SJCRH30 (cell line): ENCODE measurements at regions not wholly inside any gene's neighbourhood (a gene's known extent, or its start where the extent isn't known, plus 50 kb on each side); places are given as distances from the start of the nearest gene placed in this dataset.
"Not testable (repeated sequence)": the region's sequence is repeated elsewhere in the genome, so short reads cannot be mapped to it uniquely, and the experiment has no call there.

ENCODE experiments used
- DNase-seq, 2 experiments: peaks; one replicate each; pipeline ENCODE4 v3.0.0-alpha.2; 2015 to 2020
- H3K27ac ChIP-seq: fragments of 250-450 bp; sonication (Bioruptor Pico); 2 replicates; pipeline ENCODE4 v1.5.1; 2020; ENCODE audit warnings: mild to moderate bottlenecking, moderate library complexity
- H3K27me3 ChIP-seq: fragments of 250-450 bp; sonication (Bioruptor Pico); 2 replicates; pipeline ENCODE4 v1.5.1; 2020; ENCODE audit warnings: mild to moderate bottlenecking, moderate library complexity
- H3K36me3 ChIP-seq: fragments of 250-450 bp; sonication (Bioruptor Pico); 2 replicates; pipeline ENCODE4 v1.5.1; 2020; ENCODE audit warnings: mild to moderate bottlenecking, moderate library complexity
- H3K4me1 ChIP-seq: fragments of 250-450 bp; sonication (Bioruptor Pico); 2 replicates; pipeline ENCODE4 v1.5.1; 2020; ENCODE audit warnings: mild to moderate bottlenecking, moderate library complexity
- H3K4me3 ChIP-seq: fragments of 250-450 bp; sonication (Bioruptor Pico); 2 replicates; pipeline ENCODE4 v1.5.1; 2020; ENCODE audit warnings: mild to moderate bottlenecking, moderate library complexity
- H3K9me3 ChIP-seq: fragments of 250-450 bp; sonication (Bioruptor Pico); replicated peaks from 2 replicates; pipeline ENCODE4 v1.5.1; 2020; ENCODE audit warnings: mild to moderate bottlenecking, moderate library complexity

- H3K4me3 ChIP-seq, H3K36me3 ChIP-seq, H3K27ac ChIP-seq, DNase-seq, H3K4me1 ChIP-seq, H3K9me3 ChIP-seq, H3K27me3 ChIP-seq: not testable (repeated sequence)
Measured at GRCh38 chr13:52324831-52325230, 81.1 kb downstream of the THSD1 start.

DNA sequence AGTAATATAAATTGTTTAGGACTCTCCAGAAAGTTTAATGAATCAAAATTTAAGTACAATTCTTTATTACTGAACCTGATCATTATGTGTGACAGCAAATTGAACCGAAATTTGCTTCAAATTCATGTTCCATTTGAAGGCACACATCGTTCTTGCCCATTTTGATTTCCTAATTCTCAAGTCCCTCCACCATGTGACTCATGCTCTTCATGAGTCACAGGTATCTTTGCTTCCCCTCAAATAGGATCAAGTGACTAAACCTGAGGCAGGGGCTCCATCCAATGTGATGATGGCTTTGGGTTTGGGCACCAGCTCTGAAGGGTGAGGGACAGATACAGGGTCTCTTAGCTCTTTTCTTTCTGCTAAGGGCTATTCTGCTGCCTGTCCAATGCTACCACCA lies 86.1 kb downstream of the THSD1 start:
- H3K4me3 ChIP-seq: no peak overlapping the region
- no peaks in the 10 kb centered on the region for H3K9me3 ChIP-seq
- H3K36me3 ChIP-seq: no peaks in the 10 kb centered on the region
- no peak for DNase-seq
- H3K27ac ChIP-seq: no peak overlapping the region
- H3K4me1 ChIP-seq: peaks cover 3% of the 10 kb centered on the region; the same call in 1 of the 2 replicates
- no peaks in the 10 kb centered on the region for H3K27me3 ChIP-seq

- H3K27me3 ChIP-seq, H3K4me3 ChIP-seq, DNase-seq, H3K36me3 ChIP-seq, H3K27ac ChIP-seq, H3K9me3 ChIP-seq, H3K4me1 ChIP-seq: not testable (repeated sequence)
Measured at GRCh38 chr13:52309833-52310232, 96.1 kb downstream of the THSD1 start.

- not testable (repeated sequence) for H3K36me3 ChIP-seq, DNase-seq, H3K4me3 ChIP-seq, H3K9me3 ChIP-seq, H3K27ac ChIP-seq, H3K27me3 ChIP-seq, H3K4me1 ChIP-seq
Measured at GRCh38 chr13:52306336-52306735, 99.6 kb downstream of the THSD1 start.

GRCh38 chr13:52303098-52303497 lies 102.9 kb downstream of the THSD1 start:
- H3K4me3 ChIP-seq, DNase-seq, H3K4me1 ChIP-seq, H3K27me3 ChIP-seq, H3K9me3 ChIP-seq, H3K27ac ChIP-seq, H3K36me3 ChIP-seq: not testable (repeated sequence)

DNA sequence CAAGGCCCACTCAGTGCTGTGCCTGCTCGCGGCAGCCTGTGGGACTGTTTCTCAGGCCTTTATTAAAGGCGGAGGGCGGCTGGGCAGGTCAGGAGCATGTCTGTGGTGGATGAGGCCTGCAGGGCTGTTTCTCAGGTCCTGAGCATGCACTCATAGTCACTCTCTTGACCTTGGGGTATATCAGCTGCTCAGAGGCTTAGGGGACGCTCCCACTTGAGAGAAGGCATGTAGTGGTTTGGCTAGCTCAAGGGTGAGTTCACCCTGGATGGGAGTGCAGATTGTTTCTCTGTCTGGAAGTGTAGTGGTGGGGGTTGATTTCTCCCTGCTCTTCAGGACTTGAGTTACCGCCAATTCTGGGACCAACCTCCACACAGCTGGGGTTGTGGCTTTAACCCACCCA lies 103.3 kb downstream of the THSD1 start:
- H3K36me3 ChIP-seq, H3K27me3 ChIP-seq, H3K4me3 ChIP-seq, H3K27ac ChIP-seq, H3K4me1 ChIP-seq, H3K9me3 ChIP-seq: not testable (repeated sequence)
- peak in 1 of 2 experiments; percentile 33 for DNase-seq

- H3K4me1 ChIP-seq, H3K9me3 ChIP-seq, H3K27me3 ChIP-seq, H3K4me3 ChIP-seq, H3K36me3 ChIP-seq: not testable (repeated sequence)
- DNase-seq: peak; percentile 74 to 87
- peak overlapping the region; percentile 78 for H3K27ac ChIP-seq
Measured at GRCh38 chr13:52301810-52302400, 104.1 kb downstream of the THSD1 start.

DNA sequence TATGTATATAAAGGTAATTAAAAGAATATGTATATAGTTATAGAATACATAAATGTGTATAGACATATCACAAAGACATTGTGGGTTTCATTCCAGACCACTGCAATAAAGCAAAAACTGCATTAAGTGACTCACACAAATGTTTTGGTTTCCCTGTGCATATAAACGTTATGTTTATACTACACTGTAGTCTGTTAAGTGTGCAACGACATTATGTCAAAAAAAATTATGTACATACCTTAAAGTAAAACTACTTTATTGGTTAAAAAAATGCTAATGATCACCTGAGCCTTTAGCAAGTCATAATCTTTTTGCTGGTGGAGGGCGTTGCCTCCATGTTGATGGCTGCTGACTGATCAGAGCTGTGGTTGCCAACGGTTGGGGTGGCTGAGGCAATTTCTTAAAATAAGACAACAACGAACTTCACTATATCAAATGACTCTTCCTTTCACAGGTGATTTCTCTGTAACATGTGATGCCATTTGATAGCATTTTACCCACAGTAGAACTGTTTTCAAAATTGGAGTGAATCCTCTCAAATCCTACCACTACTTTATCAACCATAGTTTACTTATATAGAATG lies 107.8 kb downstream of the THSD1 start:
- H3K9me3 ChIP-seq, H3K4me3 ChIP-seq, H3K4me1 ChIP-seq, H3K36me3 ChIP-seq, H3K27me3 ChIP-seq, H3K27ac ChIP-seq, DNase-seq: not testable (repeated sequence)

- not testable (repeated sequence) for H3K9me3 ChIP-seq, DNase-seq, H3K36me3 ChIP-seq, H3K4me1 ChIP-seq, H3K4me3 ChIP-seq, H3K27ac ChIP-seq, H3K27me3 ChIP-seq
Measured at GRCh38 chr13:52288891-52289290, 117.1 kb downstream of the THSD1 start.

GRCh38 chr13:52281387-52281786 lies 122.0 kb upstream of the NEK3 start:
- not testable (repeated sequence) for H3K27ac ChIP-seq, DNase-seq

DNA sequence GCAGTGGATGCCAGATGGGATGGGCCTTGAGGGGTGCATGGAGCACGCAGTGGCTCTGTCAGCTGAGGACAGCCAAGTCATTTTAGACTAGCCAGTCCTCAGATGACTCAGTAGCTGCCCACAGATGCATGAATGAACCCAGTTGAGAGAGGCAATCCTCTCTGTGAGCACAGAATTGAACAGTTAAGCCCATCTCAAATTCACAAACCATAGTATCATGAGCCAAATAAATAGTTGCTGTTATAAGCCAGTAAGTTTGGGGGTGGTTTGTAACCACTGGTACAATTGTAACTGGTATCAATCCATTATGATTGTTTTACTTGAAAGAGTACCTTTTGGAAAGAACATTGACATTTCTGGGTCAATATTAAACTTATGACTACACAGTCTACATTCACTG lies 120.0 kb upstream of the NEK3 start:
- H3K27me3 ChIP-seq, DNase-seq, H3K36me3 ChIP-seq, H3K9me3 ChIP-seq, H3K4me1 ChIP-seq, H3K27ac ChIP-seq, H3K4me3 ChIP-seq: not testable (repeated sequence)

More at GRCh38 chr13:52281387-52281786, 122.0 kb upstream of the NEK3 start:
- H3K9me3 ChIP-seq, H3K4me1 ChIP-seq, H3K36me3 ChIP-seq, H3K27me3 ChIP-seq, H3K4me3 ChIP-seq: not testable (repeated sequence)

- not testable (repeated sequence) for H3K4me1 ChIP-seq, H3K27ac ChIP-seq, DNase-seq, H3K27me3 ChIP-seq, H3K36me3 ChIP-seq, H3K4me3 ChIP-seq, H3K9me3 ChIP-seq
Measured at GRCh38 chr13:52254299-52254698, 94.9 kb upstream of the NEK3 start.

GRCh38 chr13:52240752-52241151 lies 81.4 kb upstream of the NEK3 start:
- H3K9me3 ChIP-seq, H3K4me1 ChIP-seq, H3K36me3 ChIP-seq, H3K27ac ChIP-seq, DNase-seq, H3K4me3 ChIP-seq, H3K27me3 ChIP-seq: not testable (repeated sequence)

DNA sequence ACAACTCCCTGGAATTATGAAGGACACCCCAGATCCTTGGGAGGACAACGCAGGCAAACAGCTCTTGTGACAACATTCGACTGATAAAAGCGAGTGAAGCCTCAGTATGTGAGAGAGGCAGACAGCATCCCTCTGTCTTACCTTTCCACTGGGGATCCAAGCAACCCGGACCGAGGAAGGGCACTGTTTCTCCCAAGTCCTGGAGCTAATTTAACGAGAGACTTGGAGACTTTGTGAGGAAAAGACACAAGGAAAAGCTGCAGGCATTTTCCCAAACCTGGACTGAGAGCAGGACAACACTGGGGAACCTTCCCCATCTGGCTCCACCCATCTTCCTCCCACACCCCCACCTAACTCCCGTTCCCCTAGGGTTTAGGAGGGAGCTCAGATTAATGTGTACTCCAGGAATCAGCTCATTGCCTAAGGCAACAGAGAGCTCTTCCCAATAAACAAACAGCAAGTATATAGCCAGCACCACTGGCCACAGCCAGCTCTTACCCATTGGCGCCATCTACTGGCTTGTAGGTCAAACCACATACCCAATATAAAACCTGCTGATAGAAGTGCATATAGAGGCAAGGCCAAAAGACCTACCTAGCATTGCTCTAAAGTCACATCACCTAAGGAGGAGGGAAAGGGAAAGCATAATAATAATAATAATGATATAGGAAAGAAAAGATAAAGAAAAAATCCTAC lies 76.7 kb upstream of the NEK3 start:
- DNase-seq: peak; percentile 51 to 90
- H3K4me1 ChIP-seq, H3K27me3 ChIP-seq, H3K9me3 ChIP-seq, H3K4me3 ChIP-seq, H3K36me3 ChIP-seq, H3K27ac ChIP-seq: not testable (repeated sequence)

DNA sequence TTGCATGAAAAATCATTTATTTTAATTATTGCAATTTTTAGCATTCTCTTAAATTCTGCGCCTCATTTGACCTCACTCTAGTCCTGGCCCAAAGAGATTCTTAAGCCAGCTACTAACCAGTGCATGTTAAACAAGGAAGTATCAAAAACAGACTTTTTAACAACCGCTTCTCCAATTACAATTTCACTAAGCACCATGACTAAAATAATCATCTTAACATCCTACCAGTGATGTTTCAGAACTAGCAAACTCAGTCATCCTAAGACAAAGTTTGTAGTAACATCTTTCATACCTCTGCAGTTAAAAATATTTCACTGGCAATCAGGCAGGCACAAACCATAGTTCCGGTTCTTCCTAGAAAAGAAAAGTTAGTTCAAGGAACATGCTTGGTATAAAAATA lies 75.5 kb upstream of the NEK3 start:
- not testable (repeated sequence) for DNase-seq, H3K27ac ChIP-seq, H3K9me3 ChIP-seq, H3K4me1 ChIP-seq, H3K27me3 ChIP-seq, H3K36me3 ChIP-seq, H3K4me3 ChIP-seq

- not testable (repeated sequence) for H3K4me3 ChIP-seq, H3K36me3 ChIP-seq, H3K9me3 ChIP-seq, H3K27me3 ChIP-seq, H3K4me1 ChIP-seq, DNase-seq, H3K27ac ChIP-seq
Measured at GRCh38 chr13:52223063-52223462, 63.7 kb upstream of the NEK3 start.
